ENCODE measurements at regions not wholly inside any gene's neighbourhood (a gene's known extent, or its start where the extent isn't known, plus 50 kb on each side); places are given as distances from the start of the nearest gene placed in this dataset.

DNA sequence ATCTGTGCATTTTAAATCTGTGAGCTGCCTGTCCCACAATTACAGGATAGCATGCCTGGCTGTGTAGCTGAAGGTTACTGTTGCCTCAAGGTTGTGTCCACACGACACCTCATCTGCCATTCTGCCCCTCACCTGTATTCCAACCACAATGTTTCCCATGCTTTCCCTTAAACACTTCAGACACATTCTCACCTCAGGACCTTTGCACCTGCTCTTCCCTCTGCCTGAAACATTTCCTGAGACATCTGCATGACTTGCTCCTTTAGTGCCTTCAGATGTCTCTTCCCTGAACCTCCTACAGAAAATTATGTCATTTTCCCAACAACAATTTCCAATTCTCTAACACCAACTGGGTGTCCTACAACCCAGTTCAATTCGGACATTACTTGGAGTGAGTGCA is 120.4 kb downstream of the ZNF608 start:
- no peaks in the 10 kb centered on the region for H3K27me3 Mint-ChIP-seq (ENCODE audit: low read depth)
- H3K4me3 Mint-ChIP-seq: no peak overlapping the region
- H3K9me3 Mint-ChIP-seq: no peaks in the 10 kb centered on the region
- H3K4me1 Mint-ChIP-seq: peaks cover 28% of the 10 kb centered on the region
- no peak overlapping the region for H3K27ac Mint-ChIP-seq
- TF ChIP-seq, protein P1, sequence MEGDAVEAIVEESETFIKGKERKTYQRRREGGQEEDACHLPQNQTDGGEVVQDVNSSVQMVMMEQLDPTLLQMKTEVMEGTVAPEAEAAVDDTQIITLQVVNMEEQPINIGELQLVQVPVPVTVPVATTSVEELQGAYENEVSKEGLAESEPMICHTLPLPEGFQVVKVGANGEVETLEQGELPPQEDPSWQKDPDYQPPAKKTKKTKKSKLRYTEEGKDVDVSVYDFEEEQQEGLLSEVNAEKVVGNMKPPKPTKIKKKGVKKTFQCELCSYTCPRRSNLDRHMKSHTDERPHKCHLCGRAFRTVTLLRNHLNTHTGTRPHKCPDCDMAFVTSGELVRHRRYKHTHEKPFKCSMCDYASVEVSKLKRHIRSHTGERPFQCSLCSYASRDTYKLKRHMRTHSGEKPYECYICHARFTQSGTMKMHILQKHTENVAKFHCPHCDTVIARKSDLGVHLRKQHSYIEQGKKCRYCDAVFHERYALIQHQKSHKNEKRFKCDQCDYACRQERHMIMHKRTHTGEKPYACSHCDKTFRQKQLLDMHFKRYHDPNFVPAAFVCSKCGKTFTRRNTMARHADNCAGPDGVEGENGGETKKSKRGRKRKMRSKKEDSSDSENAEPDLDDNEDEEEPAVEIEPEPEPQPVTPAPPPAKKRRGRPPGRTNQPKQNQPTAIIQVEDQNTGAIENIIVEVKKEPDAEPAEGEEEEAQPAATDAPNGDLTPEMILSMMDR (IDR thresholded peaks at IDR 0.05; ENCODE audit: unreplicated experiment in 3 of 3): no peak
- H3K36me3 Mint-ChIP-seq (ENCODE audit: low read depth): peaks cover 10% of the 10 kb centered on the region

DNA sequence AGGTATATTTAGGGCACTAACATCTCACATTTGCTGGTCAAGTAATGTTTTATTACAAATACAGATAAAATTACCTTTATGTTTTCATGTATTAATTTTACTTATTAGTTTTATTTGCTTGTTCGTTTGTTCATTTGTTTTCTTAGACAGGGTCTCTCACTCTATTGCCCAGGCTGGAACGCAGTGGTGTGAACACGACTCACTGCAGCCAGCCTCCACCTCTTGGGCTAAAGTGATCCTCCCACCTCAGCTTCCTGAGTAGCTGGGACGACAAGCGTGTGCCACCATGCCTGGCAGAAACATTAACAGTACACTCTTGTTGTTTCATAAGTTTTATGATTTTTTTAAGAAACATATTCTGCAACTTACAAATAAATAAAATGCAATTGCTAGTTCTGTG is 123.2 kb downstream of the ZNF608 start:
- H3K27ac Mint-ChIP-seq: no peak overlapping the region
- no peak overlapping the region for H3K4me3 Mint-ChIP-seq
- peaks cover 8% of the 10 kb centered on the region for H3K4me1 Mint-ChIP-seq
- H3K36me3 Mint-ChIP-seq (ENCODE audit: low read depth): peaks cover 5% of the 10 kb centered on the region
- TF ChIP-seq, protein P1 (IDR thresholded peaks at IDR 0.05; ENCODE audit: unreplicated experiment in 3 of 3): no peak
- H3K27me3 Mint-ChIP-seq (ENCODE audit: low read depth): no peaks in the 10 kb centered on the region
- no peaks in the 10 kb centered on the region for H3K9me3 Mint-ChIP-seq

GRCh38 chr5:124622851-124623250 is 123.6 kb downstream of the ZNF608 start:
- Mint-ChIP-seq H3K36me3 (ENCODE audit: low read depth) (peaks cover 5% of the 10 kb centered on the region), H3K4me1 (peaks cover 3% of the 10 kb centered on the region), H3K9me3 (no peaks in the 10 kb centered on the region), H3K27ac (no peak overlapping the region), H3K4me3 (no peak overlapping the region), H3K27me3 (ENCODE audit: low read depth) (no peaks in the 10 kb centered on the region)
- TF ChIP-seq, protein P1 (IDR thresholded peaks at IDR 0.05; ENCODE audit: unreplicated experiment in 3 of 3): no peak

- Mint-ChIP-seq H3K4me1 (no peaks in the 10 kb centered on the region), H3K36me3 (ENCODE audit: low read depth) (peaks cover 3% of the 10 kb centered on the region), H3K9me3 (no peaks in the 10 kb centered on the region), H3K4me3 (no peak overlapping the region), H3K27me3 (ENCODE audit: low read depth) (no peaks in the 10 kb centered on the region), H3K27ac (no peak overlapping the region)
- TF ChIP-seq, protein P1 (IDR thresholded peaks at IDR 0.05; ENCODE audit: unreplicated experiment in 3 of 3): no peak
Measured at GRCh38 chr5:124621279-124621678, 125.2 kb downstream of the ZNF608 start.

DNA sequence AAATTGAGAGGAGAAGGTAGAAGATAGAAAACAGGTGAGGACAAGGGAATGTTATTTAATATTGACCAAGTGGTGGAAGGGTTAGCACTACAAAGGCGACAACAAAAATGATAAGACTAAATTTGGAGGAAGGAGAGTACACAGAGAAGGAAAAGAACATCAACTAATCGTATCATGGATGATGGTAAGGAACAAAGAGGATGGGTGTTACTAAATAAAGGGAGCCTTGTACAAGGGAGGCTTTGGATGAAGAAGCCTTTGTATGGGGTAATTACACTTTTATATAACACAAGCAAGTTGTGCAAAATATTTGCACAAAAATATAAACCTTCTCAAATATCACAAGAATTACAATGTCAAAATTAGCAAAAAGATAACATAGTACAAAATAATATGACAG is 125.7 kb downstream of the ZNF608 start:
- no peaks in the 10 kb centered on the region for H3K9me3 Mint-ChIP-seq
- no peaks in the 10 kb centered on the region for H3K36me3 Mint-ChIP-seq (ENCODE audit: low read depth)
- no peaks in the 10 kb centered on the region for H3K4me1 Mint-ChIP-seq
- H3K4me3 Mint-ChIP-seq: no peak overlapping the region
- TF ChIP-seq, protein P1 (IDR thresholded peaks at IDR 0.05; ENCODE audit: unreplicated experiment in 3 of 3): no peak
- no peak overlapping the region for H3K27ac Mint-ChIP-seq
- H3K27me3 Mint-ChIP-seq (ENCODE audit: low read depth): no peaks in the 10 kb centered on the region

DNA sequence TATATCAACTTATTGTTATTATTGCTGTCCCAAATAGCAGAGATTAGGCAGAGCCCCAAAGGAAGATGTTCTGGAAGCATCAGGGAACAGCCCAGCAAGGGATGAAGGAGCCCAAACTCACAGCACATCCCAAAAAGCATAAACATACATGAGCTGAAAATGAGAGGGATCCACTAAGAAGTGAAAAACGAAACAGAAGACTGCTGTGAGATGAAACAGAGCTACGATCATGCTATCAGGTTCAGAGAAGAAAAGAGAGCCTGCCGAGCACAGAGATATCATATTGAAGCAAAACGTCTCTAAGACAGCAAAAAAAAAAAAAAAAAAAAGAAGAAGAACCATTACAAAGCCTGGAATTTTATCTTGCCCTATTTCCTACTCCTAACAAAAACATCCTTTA is 127.3 kb downstream of the ZNF608 start:
- Mint-ChIP-seq H3K4me3 (no peak overlapping the region), H3K4me1 (no peaks in the 10 kb centered on the region), H3K9me3 (no peaks in the 10 kb centered on the region), H3K36me3 (ENCODE audit: low read depth) (no peaks in the 10 kb centered on the region), H3K27ac (no peak overlapping the region), H3K27me3 (ENCODE audit: low read depth) (no peaks in the 10 kb centered on the region)
- TF ChIP-seq, protein P1 (IDR thresholded peaks at IDR 0.05; ENCODE audit: unreplicated experiment in 3 of 3): no peak

All from nephron (organoid).